Fibroblast of lung (primary cell): ENCODE measurements at regions not wholly inside any gene's neighbourhood (a gene's known extent, or its start where the extent isn't known, plus 50 kb on each side); places are given as distances from the start of the nearest gene placed in this dataset.

Experiments used
- DNase-seq, 2 donors: peaks; one replicate each; pipeline versions ENCODE4 v3.0.0 to v3.0.0-alpha.2; 2010; ENCODE audit warnings: low read depth in 2 of 2
- H2AFZ ChIP-seq: 2 replicates; pipeline ENCODE4 v1.5.1; 2012; ENCODE audit warnings: low read length, control low read depth, inconsistent platforms
- H3K27ac ChIP-seq: 2 replicates; pipeline ENCODE4 v1.5.1; 2011; ENCODE audit warnings: low read length, control low read depth; ENCODE audit not compliant: insufficient read depth
- H3K27me3 ChIP-seq: 2 replicates; pipeline ENCODE4 v1.5.1; 2011; ENCODE audit warnings: mild to moderate bottlenecking, low read length; ENCODE audit not compliant: control insufficient read depth, insufficient read depth
- H3K36me3 ChIP-seq: 2 replicates; pipeline ENCODE4 v1.5.1; 2011; ENCODE audit warnings: low read length; ENCODE audit not compliant: control insufficient read depth, insufficient read depth
- H3K4me1 ChIP-seq: 2 replicates; pipeline ENCODE4 v1.5.1; 2011; ENCODE audit warnings: low read length; ENCODE audit not compliant: control insufficient read depth, insufficient read depth; ENCODE audit errors: extremely low read depth
- H3K4me2 ChIP-seq: 2 replicates; pipeline ENCODE4 v1.5.1; 2011; ENCODE audit warnings: low read length, control low read depth; ENCODE audit not compliant: insufficient read depth; ENCODE audit errors: extremely low read depth
- H3K4me3 ChIP-seq, 4 experiments: fragments of 200-600 bp in 1 of 4; sonication (generic) in 1 of 4; replicated peaks in 1 of 4; 2 replicates each; pipeline ENCODE4 v1.5.1; 2011 to 2016; ENCODE audit warnings: low read length in 4 of 4, low read depth in 3 of 4, mild to moderate bottlenecking in 3 of 4, control low read depth in 2 of 4, inconsistent platforms in 1 of 4, mixed read lengths in 1 of 4; ENCODE audit not compliant: insufficient read depth in 1 of 4; ENCODE audit errors: control extremely low read depth in 1 of 4
- H3K79me2 ChIP-seq: 2 replicates; pipeline ENCODE4 v1.5.1; 2012; ENCODE audit warnings: mild to moderate bottlenecking, low read length, inconsistent platforms; ENCODE audit not compliant: control insufficient read depth, insufficient read depth
- H3K9ac ChIP-seq: 2 replicates; pipeline ENCODE4 v1.5.1; 2011; ENCODE audit warnings: mild to moderate bottlenecking, low read length, control low read depth; ENCODE audit not compliant: insufficient read depth
- H3K9me3 ChIP-seq: 2 replicates; pipeline ENCODE4 v1.5.1; 2012; ENCODE audit warnings: low read depth, low read length; ENCODE audit not compliant: control insufficient read depth, insufficient read depth
- H4K20me1 ChIP-seq: 2 replicates; pipeline ENCODE4 v1.5.1; 2011; ENCODE audit warnings: low read length; ENCODE audit not compliant: control insufficient read depth, insufficient read depth; ENCODE audit errors: extremely low read depth
- EZH2 ChIP-seq: IDR thresholded peaks from 2 replicates; pipeline ENCODE4 v1.5.1; 2012; ENCODE audit warnings: low read length, control low read depth, mild to moderate bottlenecking; ENCODE audit errors: missing control alignments
- TF ChIP-seq, protein P1 (sequence below), 2 donors: IDR thresholded peaks in 1 of 2; conservative IDR thresholded peaks in 1 of 2; 1 replicate in 1 of 2; 2 replicates in 1 of 2; pipeline ENCODE4 v1.5.1; 2011 to 2012; ENCODE audit warnings: low read length in 2 of 2, control low read depth in 1 of 2, inconsistent platforms in 1 of 2, low read depth in 1 of 2, mild to moderate bottlenecking in 1 of 2

DNA sequence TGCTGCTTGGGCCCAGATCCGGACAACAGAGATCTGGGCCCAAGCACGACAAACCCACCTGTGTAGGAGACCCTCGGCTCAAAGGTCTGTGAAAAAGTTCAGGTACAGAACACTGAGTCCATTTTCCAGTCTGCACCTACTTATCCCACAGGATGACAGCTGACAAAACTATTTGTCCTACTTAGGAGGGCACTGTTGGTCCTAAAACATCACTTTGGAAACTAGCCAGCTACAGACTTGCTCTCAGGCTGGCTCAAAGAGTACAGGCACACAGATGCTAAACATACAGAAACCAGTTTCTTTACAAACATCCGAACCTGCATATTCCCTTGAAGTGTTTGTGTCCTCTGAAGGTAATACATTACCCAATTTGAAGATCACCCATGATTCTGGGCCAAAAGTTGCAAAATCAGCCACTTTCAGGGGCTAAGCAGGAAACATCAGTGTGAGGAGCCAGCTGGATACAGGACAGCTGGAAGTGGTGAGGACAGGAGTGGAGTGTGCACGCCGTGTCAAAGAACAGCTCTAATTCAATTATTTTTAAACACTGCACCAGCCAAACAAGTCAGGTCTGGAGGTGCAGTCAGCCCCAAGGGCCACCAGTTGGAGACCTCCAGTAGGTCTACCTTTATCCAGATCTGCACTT, 88.5 kb downstream of the NOC3L start:
- Histone ChIP-seq H3K79me2 (no peaks in the 10 kb centered on the region), H3K4me3 (no peak overlapping the region), H3K9ac (no peak overlapping the region), H3K4me1 (no peaks in the 10 kb centered on the region), H3K27ac (no peak overlapping the region), H3K4me2 (no peak overlapping the region), H3K27me3 (no peaks in the 10 kb centered on the region), H3K9me3 (no peaks in the 10 kb centered on the region), H4K20me1 (no peaks in the 10 kb centered on the region), H3K36me3 (no peaks in the 10 kb centered on the region), H2AFZ (no peak overlapping the region)
- no peak for TF ChIP-seq EZH2
- TF ChIP-seq, protein P1, sequence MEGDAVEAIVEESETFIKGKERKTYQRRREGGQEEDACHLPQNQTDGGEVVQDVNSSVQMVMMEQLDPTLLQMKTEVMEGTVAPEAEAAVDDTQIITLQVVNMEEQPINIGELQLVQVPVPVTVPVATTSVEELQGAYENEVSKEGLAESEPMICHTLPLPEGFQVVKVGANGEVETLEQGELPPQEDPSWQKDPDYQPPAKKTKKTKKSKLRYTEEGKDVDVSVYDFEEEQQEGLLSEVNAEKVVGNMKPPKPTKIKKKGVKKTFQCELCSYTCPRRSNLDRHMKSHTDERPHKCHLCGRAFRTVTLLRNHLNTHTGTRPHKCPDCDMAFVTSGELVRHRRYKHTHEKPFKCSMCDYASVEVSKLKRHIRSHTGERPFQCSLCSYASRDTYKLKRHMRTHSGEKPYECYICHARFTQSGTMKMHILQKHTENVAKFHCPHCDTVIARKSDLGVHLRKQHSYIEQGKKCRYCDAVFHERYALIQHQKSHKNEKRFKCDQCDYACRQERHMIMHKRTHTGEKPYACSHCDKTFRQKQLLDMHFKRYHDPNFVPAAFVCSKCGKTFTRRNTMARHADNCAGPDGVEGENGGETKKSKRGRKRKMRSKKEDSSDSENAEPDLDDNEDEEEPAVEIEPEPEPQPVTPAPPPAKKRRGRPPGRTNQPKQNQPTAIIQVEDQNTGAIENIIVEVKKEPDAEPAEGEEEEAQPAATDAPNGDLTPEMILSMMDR (conservative IDR thresholded peaks at IDR 0.05 in 1 of 2, IDR thresholded peaks at IDR 0.05 in 1 of 2; ENCODE audit: low read depth in 1 of 2, low read length in 2 of 2), result no peak
- peak; percentile 27 to 38 for DNase-seq

DNA sequence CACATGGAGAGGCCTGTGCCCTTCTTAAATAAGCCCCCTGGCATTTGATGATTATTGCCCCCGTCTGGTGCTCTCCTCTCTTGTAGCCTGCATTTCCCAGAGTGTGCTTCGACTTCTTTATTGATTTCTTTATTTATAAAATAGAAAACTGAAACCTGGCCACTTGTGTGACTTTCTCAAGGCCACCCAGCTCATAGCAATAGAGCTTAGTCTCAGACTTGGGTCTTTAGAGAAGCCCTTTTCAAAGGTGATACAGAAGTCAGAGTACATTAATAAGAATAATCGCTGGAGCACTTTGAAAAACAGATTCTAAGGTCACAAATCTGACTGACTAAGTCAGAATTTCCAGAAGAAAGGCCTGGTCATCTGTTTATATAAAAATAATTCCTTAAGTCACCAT, 86.6 kb downstream of the NOC3L start:
- H3K27ac ChIP-seq, result no peak overlapping the region
- H3K36me3 ChIP-seq, result no peaks in the 10 kb centered on the region
- no peaks in the 10 kb centered on the region for H3K9me3 ChIP-seq
- TF ChIP-seq EZH2, result no peak
- TF ChIP-seq, protein P1 (conservative IDR thresholded peaks at IDR 0.05 in 1 of 2, IDR thresholded peaks at IDR 0.05 in 1 of 2; ENCODE audit: low read depth in 1 of 2, low read length in 2 of 2), result no peak
- no peak overlapping the region for H3K4me2 ChIP-seq
- no peaks in the 10 kb centered on the region for H4K20me1 ChIP-seq
- no peaks in the 10 kb centered on the region for H3K4me1 ChIP-seq
- H2AFZ ChIP-seq, result no peak overlapping the region
- no peak overlapping the region for H3K9ac ChIP-seq
- DNase-seq, result no peak
- no peaks in the 10 kb centered on the region for H3K79me2 ChIP-seq
- no peak overlapping the region for H3K4me3 ChIP-seq
- H3K27me3 ChIP-seq, result no peaks in the 10 kb centered on the region

DNA sequence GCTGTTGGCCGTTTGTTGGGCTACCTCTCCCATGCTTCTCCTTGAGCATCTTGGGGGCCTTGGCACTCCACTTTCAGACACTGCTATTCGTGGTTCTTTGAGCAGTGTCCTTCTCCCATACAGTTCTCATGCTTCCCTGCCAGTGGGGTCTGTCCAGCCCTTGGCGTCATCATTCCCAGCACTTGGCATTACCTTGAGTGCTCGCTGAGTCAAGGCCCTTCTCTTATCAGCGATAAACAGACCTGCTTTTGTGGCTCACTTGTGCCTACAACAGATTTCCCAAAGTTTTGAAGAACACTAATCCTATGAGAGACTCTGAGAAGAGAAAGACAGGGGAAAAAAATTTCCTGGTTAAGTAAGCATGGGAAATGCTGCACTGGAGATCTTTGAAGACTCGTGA, 85.3 kb downstream of the NOC3L start:
- Histone ChIP-seq H2AFZ (no peak overlapping the region), H3K27ac (no peak overlapping the region), H3K79me2 (no peaks in the 10 kb centered on the region), H3K4me2 (no peak overlapping the region), H3K9me3 (no peaks in the 10 kb centered on the region), H4K20me1 (no peaks in the 10 kb centered on the region), H3K36me3 (no peaks in the 10 kb centered on the region), H3K4me3 (no peak overlapping the region), H3K4me1 (peaks cover 2% of the 10 kb centered on the region), H3K27me3 (no peaks in the 10 kb centered on the region), H3K9ac (no peak overlapping the region)
- no peak for TF ChIP-seq EZH2
- TF ChIP-seq, protein P1 (conservative IDR thresholded peaks at IDR 0.05 in 1 of 2, IDR thresholded peaks at IDR 0.05 in 1 of 2; ENCODE audit: low read depth in 1 of 2, low read length in 2 of 2), result no peak
- DNase-seq, result no peak
